ENCODE measurements at regions not wholly inside any gene's neighbourhood (a gene's known extent, or its start where the extent isn't known, plus 50 kb on each side); places are given as distances from the start of the nearest gene placed in this dataset.
"Not testable (repeated sequence)": the region's sequence is repeated elsewhere in the genome, so short reads cannot be mapped to it uniquely, and the experiment has no call there.

DNA sequence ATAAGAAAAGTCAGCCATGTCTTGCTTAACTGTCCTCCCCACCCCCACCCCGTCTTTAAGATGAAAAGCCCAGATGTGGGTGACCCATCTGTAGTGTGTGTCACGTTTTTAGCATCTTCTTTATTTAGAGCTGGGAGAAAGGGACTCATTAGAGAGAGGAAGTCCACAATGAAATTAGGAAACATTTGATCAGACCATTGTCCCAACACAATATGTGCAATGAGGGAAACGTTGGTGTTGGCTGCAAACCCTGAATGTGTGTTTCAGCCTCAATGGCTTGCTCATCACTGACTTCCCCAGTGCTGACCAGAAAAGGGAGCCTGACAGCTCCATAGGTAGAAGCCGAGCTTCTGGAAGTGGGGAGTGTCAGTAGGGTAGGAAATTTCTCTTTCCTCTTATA is 475.7 kb downstream of the CD83 start:
- Histone ChIP-seq H3K27ac (no peak overlapping the region), H3K9me3 (no peaks in the 10 kb centered on the region), H3K36me3 (no peaks in the 10 kb centered on the region), H3K4me1 (no peaks in the 10 kb centered on the region), H3K27me3 (no peaks in the 10 kb centered on the region), H3K4me3 (no peak overlapping the region)
- TF ChIP-seq, protein P1, sequence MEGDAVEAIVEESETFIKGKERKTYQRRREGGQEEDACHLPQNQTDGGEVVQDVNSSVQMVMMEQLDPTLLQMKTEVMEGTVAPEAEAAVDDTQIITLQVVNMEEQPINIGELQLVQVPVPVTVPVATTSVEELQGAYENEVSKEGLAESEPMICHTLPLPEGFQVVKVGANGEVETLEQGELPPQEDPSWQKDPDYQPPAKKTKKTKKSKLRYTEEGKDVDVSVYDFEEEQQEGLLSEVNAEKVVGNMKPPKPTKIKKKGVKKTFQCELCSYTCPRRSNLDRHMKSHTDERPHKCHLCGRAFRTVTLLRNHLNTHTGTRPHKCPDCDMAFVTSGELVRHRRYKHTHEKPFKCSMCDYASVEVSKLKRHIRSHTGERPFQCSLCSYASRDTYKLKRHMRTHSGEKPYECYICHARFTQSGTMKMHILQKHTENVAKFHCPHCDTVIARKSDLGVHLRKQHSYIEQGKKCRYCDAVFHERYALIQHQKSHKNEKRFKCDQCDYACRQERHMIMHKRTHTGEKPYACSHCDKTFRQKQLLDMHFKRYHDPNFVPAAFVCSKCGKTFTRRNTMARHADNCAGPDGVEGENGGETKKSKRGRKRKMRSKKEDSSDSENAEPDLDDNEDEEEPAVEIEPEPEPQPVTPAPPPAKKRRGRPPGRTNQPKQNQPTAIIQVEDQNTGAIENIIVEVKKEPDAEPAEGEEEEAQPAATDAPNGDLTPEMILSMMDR (IDR thresholded peaks at IDR 0.05), result no peak
- TF ChIP-seq EP300 (IDR thresholded peaks at IDR 0.05), result no peak
- TF ChIP-seq POLR2AphosphoS5 (IDR thresholded peaks at IDR 0.05), result no peak
- no peak for TF ChIP-seq POLR2A (IDR thresholded peaks at IDR 0.05)
- WGBS, 2 donors, result 49 to 69% methylated on average over 4 of the region's 4 CpGs
- DNase-seq (no peak), ATAC-seq (ENCODE audit: low FRiP score in 2 of 2) (no peak)

DNA sequence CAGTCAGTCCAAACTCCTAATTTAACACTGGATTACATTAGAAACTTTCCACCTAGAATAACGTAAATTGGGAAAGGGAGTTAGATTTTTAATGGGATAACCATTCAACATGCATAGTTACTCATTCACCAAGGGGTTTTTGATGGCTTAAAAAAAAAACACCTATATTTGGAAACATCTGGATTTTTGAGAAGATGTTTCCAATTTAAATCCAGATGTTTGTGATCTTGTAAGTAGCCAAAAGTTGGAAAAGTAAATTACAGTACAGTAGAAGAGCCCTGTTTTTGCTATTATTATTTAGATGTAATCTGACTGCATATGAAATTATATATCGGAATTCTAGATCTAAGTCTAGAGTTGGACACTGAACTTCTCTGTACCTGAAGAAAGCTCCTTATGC is 478.2 kb downstream of the CD83 start:
- Histone ChIP-seq H3K4me1 (no peaks in the 10 kb centered on the region), H3K36me3 (no peaks in the 10 kb centered on the region), H3K4me3 (no peak overlapping the region), H3K27me3 (no peaks in the 10 kb centered on the region), H3K9me3 (no peaks in the 10 kb centered on the region), H3K27ac (no peak overlapping the region)
- 91 to 98% methylated on average over 2 of the region's 2 CpGs for WGBS, 2 donors
- no peak for DNase-seq
- ATAC-seq (ENCODE audit: low FRiP score in 2 of 2), result no peak
- TF ChIP-seq POLR2A (IDR thresholded peaks at IDR 0.05), result no peak
- TF ChIP-seq POLR2AphosphoS5 (IDR thresholded peaks at IDR 0.05), result no peak
- TF ChIP-seq EP300 (IDR thresholded peaks at IDR 0.05), result no peak
- TF ChIP-seq, protein P1 (IDR thresholded peaks at IDR 0.05), result no peak

DNA sequence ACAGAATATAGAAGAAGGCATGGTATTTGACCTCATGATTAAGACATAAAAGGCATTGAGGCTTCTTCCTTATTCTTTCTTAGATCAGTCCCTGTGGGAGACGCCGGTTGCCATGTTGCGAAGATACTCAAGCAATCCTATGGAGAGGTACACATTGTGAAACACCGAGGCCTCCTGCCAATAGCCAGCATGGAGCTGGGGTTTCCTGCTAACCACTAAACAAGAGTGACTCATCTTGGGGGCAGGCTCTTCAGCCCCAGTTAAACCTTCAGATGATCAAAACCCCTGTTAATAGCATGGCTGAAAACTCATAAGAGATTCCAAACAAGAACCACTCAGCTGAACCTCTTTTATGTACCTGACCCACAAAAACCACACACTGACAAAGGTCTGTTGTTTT is 478.8 kb downstream of the CD83 start:
- DNase-seq (peak in 1 of 2 donors; percentile 80), ATAC-seq (ENCODE audit: low FRiP score in 2 of 2) (peak in 1 of 2 donors; percentile 69)
- TF ChIP-seq POLR2AphosphoS5 (IDR thresholded peaks at IDR 0.05), result no peak
- Histone ChIP-seq H3K9me3 (no peaks in the 10 kb centered on the region), H3K36me3 (no peaks in the 10 kb centered on the region), H3K4me3 (no peak overlapping the region), H3K27ac (no peak overlapping the region), H3K4me1 (no peaks in the 10 kb centered on the region), H3K27me3 (no peaks in the 10 kb centered on the region)
- 58 to 63% methylated on average over 4 of the region's 4 CpGs for WGBS, 2 donors

DNA sequence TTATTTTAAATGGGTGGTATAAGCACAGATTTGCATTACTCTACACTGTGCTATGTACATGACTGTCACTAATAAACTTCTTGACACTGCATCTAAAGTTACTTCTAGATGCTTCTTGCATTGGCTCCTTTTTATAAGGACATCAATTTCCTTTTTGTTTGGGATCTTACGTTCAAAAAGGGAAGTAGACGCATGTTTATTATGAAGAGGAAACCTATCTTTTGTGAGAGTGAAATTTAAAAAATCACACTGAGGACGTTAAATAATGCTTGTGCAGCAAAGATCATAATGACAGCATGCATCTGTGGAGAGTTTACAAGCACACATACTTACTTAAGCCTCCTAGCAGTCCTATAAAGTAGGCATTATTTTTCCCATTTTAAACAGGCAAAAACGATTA is 479.5 kb downstream of the CD83 start:
- DNase-seq, result no peak
- TF ChIP-seq EP300 (IDR thresholded peaks at IDR 0.05), result no peak
- no peak for TF ChIP-seq POLR2A (IDR thresholded peaks at IDR 0.05)
- TF ChIP-seq POLR2AphosphoS5 (IDR thresholded peaks at IDR 0.05), result no peak
- TF ChIP-seq, protein P1 (IDR thresholded peaks at IDR 0.05), result no peak
- no peak for ATAC-seq (ENCODE audit: low FRiP score in 2 of 2)

DNA sequence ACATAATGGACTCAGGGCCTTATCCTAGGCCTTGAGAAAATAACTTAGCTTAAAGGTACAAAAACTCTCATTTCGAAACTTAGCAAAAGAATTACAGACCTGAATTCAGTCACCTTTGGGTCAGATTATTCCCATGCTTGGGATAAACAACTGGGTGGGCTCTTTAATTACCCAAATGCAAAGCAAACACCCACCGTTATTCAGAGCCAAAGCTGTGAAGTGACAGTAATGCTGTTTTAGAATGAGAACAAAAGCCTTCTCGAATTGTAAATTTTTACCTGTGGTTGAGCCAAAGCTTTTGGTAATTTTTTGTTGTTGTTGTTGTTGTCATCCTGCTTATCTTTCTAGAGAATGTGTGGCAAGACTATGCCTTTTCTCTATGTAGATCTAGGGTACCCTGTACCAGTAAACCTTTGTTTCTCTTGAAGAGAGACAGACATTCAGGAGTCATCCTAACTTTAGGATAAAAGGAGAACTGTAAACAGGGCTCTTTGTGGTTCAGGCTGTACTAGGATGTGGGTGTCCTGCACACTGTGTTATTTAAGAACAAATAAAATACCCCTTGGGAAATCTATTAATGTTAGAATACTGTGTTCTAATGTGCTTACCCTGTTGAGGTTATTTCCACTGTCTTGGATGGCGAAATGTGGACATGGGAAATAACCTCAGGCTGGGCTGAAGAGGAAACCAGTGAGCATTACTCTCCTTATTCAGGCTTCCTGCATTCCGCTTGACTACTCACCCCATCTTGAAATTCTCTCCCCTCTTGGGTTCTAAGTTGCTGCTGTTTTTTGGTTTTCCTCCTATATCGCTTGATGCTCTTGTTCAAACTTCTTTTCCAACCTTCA is 480.7 kb downstream of the CD83 start:
- no peak for ATAC-seq (ENCODE audit: low FRiP score in 2 of 2)
- no peak overlapping the region for H3K27ac ChIP-seq
- TF ChIP-seq POLR2A (IDR thresholded peaks at IDR 0.05) (no peak), EP300 (IDR thresholded peaks at IDR 0.05) (no peak), POLR2AphosphoS5 (IDR thresholded peaks at IDR 0.05) (no peak)
- TF ChIP-seq, protein P1 (IDR thresholded peaks at IDR 0.05), result no peak
- DNase-seq, result no peak
- no peaks in the 10 kb centered on the region for H3K4me1 ChIP-seq
- H3K9me3 ChIP-seq, result no peaks in the 10 kb centered on the region
- H3K4me3 ChIP-seq, result no peak overlapping the region
- H3K36me3 ChIP-seq, result no peaks in the 10 kb centered on the region
- 75 to 82% methylated on average over 6 of the region's 6 CpGs for WGBS, 2 donors
- H3K27me3 ChIP-seq, result no peaks in the 10 kb centered on the region

More for the DNA sequence above, 479.5 kb downstream of the CD83 start:
- Histone ChIP-seq H3K27me3 (no peaks in the 10 kb centered on the region), H3K4me3 (no peak overlapping the region), H3K27ac (no peak overlapping the region), H3K4me1 (no peaks in the 10 kb centered on the region), H3K36me3 (no peaks in the 10 kb centered on the region), H3K9me3 (no peaks in the 10 kb centered on the region)
- WGBS, 2 donors, result 41 to 52% methylated on average over 4 of the region's 4 CpGs

DNA sequence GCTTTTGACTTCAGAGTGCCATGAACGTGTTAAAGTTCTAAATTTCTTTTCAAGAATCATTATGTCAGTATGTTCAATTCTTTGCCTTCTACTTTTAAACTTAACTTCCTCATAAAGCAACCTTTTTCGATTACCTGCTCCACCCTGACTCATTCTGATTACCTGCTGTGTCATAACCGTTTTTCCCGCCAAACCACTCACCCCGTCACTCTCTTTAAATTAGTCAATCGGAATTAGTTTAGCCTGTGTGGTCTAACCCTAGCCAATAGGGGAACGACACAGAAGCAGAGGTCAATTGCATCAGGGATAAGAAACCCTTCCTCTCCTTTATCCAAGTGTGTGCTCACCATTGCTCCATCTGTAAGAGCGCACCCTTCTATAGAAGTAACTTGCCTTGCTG is 482.7 kb downstream of the CD83 start:
- WGBS, 2 donors, result 90 to 93% methylated on average over 8 of the region's 8 CpGs
- not testable (repeated sequence) for H3K4me3 ChIP-seq; H3K27me3 ChIP-seq; H3K36me3 ChIP-seq; H3K4me1 ChIP-seq; ATAC-seq (ENCODE audit: low FRiP score in 2 of 2); H3K9me3 ChIP-seq; H3K27ac ChIP-seq; DNase-seq

All from upper lobe of left lung (tissue), 6 donors.